Activated naive CD8-positive, alpha-beta T cell treated with anti-CD3 and anti-CD28 coated beads, Interleukin-2, amount 10 ng/mL, durations not matched to agents 7 days and 5 days (primary cell): ENCODE measurements at regions not wholly inside any gene's neighbourhood (a gene's known extent, or its start where the extent isn't known, plus 50 kb on each side); places are given as distances from the start of the nearest gene placed in this dataset.
"Not testable (repeated sequence)": the region's sequence is repeated elsewhere in the genome, so short reads cannot be mapped to it uniquely, and the experiment has no call there.

Experiments
- ATAC-seq: fragments of 150-1000 bp; cut with Tn5 transposase; one replicate; pipeline ENCODE4 v1.10.0; 2021; ENCODE audit warnings: low read depth, moderate library complexity
- POLR2A ChIA-PET: fragments of 350-600 bp; sonication (Branson Sonifier 250); formaldehyde crosslinking; loops from one replicate; lab custom pipeline; 2021; ENCODE audit warnings: antibody characterized with exemption; lab: Charles Lee
- DNase-seq: peaks from one replicate; pipeline ENCODE4 v3.0.0; 2021
- H3K27ac Mint-ChIP-seq: one replicate; pipeline ENCODE4 v1.8.0; 2022; ENCODE audit warnings: mild to moderate bottlenecking, mixed read lengths
- H3K27me3 Mint-ChIP-seq: one replicate; pipeline ENCODE4 v1.8.0; 2022; ENCODE audit warnings: mild to moderate bottlenecking, moderate library complexity, mixed read lengths
- H3K36me3 Mint-ChIP-seq: one replicate; pipeline ENCODE4 v1.8.0; 2021; ENCODE audit warnings: mild to moderate bottlenecking, mixed read lengths
- H3K4me1 Mint-ChIP-seq: one replicate; pipeline ENCODE4 v1.8.0; 2021; ENCODE audit warnings: mixed read lengths
- H3K4me3 Mint-ChIP-seq: one replicate; pipeline ENCODE4 v1.8.0; 2022; ENCODE audit warnings: mild to moderate bottlenecking, moderate library complexity, mixed read lengths
- H3K9me3 Mint-ChIP-seq: one replicate; pipeline ENCODE4 v1.8.0; 2021; ENCODE audit warnings: mixed read lengths

GRCh38 chr2:121063471-121063870, 221.5 kb downstream of the TFCP2L1 start:
- no peak for ATAC-seq
- POLR2A ChIA-PET: no interaction called here
- no peak overlapping the region for H3K4me3 Mint-ChIP-seq
- no peak overlapping the region for H3K27ac Mint-ChIP-seq
- no peaks in the 10 kb centered on the region for H3K36me3 Mint-ChIP-seq
- peaks cover 2% of the 10 kb centered on the region for H3K27me3 Mint-ChIP-seq
- no peak for DNase-seq
- H3K9me3 Mint-ChIP-seq: no peaks in the 10 kb centered on the region
- H3K4me1 Mint-ChIP-seq: no peaks in the 10 kb centered on the region

- POLR2A ChIA-PET: no interaction called here
- DNase-seq: no peak
- ATAC-seq: no peak
- Mint-ChIP-seq H3K27ac (no peak overlapping the region), H3K36me3 (no peaks in the 10 kb centered on the region), H3K9me3 (no peaks in the 10 kb centered on the region), H3K27me3 (peaks cover 2% of the 10 kb centered on the region), H3K4me3 (no peak overlapping the region), H3K4me1 (no peaks in the 10 kb centered on the region)
Measured at GRCh38 chr2:121064186-121064585, 220.8 kb downstream of the TFCP2L1 start.

GRCh38 chr2:121065239-121065638, 219.8 kb downstream of the TFCP2L1 start:
- DNase-seq (no peak), ATAC-seq (no peak)
- Mint-ChIP-seq H3K9me3 (no peaks in the 10 kb centered on the region), H3K4me3 (no peak overlapping the region), H3K36me3 (no peaks in the 10 kb centered on the region), H3K27me3 (peaks cover 2% of the 10 kb centered on the region), H3K4me1 (no peaks in the 10 kb centered on the region), H3K27ac (no peak overlapping the region)
- POLR2A ChIA-PET: no interaction called here

GRCh38 chr2:121066526-121066925, 218.5 kb downstream of the TFCP2L1 start:
- Mint-ChIP-seq H3K4me3 (no peak overlapping the region), H3K4me1 (no peaks in the 10 kb centered on the region), H3K27ac (no peak overlapping the region), H3K27me3 (no peaks in the 10 kb centered on the region), H3K9me3 (no peaks in the 10 kb centered on the region), H3K36me3 (no peaks in the 10 kb centered on the region)
- ATAC-seq: no peak
- DNase-seq: no peak
- POLR2A ChIA-PET: no interaction called here

- Mint-ChIP-seq H3K4me3 (no peak overlapping the region), H3K27me3 (no peaks in the 10 kb centered on the region), H3K4me1 (no peaks in the 10 kb centered on the region), H3K27ac (no peak overlapping the region), H3K36me3 (no peaks in the 10 kb centered on the region), H3K9me3 (no peaks in the 10 kb centered on the region)
- DNase-seq: no peak
- POLR2A ChIA-PET: no interaction called here
- ATAC-seq: no peak
Measured at GRCh38 chr2:121068851-121069250, 216.2 kb downstream of the TFCP2L1 start.

- Mint-ChIP-seq H3K4me1 (no peaks in the 10 kb centered on the region), H3K27me3 (peaks cover 3% of the 10 kb centered on the region), H3K36me3 (no peaks in the 10 kb centered on the region), H3K27ac (no peak overlapping the region), H3K9me3 (no peaks in the 10 kb centered on the region), H3K4me3 (no peak overlapping the region)
- DNase-seq: no peak
- POLR2A ChIA-PET: no interaction called here
- ATAC-seq: no peak
Measured at GRCh38 chr2:121069434-121069969, 215.5 kb downstream of the TFCP2L1 start.

GRCh38 chr2:121070061-121070460, 214.9 kb downstream of the TFCP2L1 start:
- ATAC-seq, H3K27ac Mint-ChIP-seq, POLR2A ChIA-PET, H3K27me3 Mint-ChIP-seq, H3K9me3 Mint-ChIP-seq, H3K4me1 Mint-ChIP-seq, H3K4me3 Mint-ChIP-seq, DNase-seq, H3K36me3 Mint-ChIP-seq: not testable (repeated sequence)

- Mint-ChIP-seq H3K4me1 (peaks cover 3% of the 10 kb centered on the region), H3K36me3 (no peaks in the 10 kb centered on the region), H3K9me3 (no peaks in the 10 kb centered on the region), H3K4me3 (no peak overlapping the region), H3K27me3 (peaks cover 16% of the 10 kb centered on the region), H3K27ac (no peak overlapping the region)
- DNase-seq (peak; percentile 68), ATAC-seq (peak; percentile 43)
- POLR2A ChIA-PET: no interaction called here
Measured at GRCh38 chr2:121071034-121071504, 213.9 kb downstream of the TFCP2L1 start.

GRCh38 chr2:121072784-121073183, 212.2 kb downstream of the TFCP2L1 start:
- no peak overlapping the region for H3K27ac Mint-ChIP-seq
- ATAC-seq (no peak), DNase-seq (no peak)
- no peaks in the 10 kb centered on the region for H3K36me3 Mint-ChIP-seq
- no peak overlapping the region for H3K4me3 Mint-ChIP-seq
- peaks cover 23% of the 10 kb centered on the region for H3K27me3 Mint-ChIP-seq
- no peaks in the 10 kb centered on the region for H3K9me3 Mint-ChIP-seq
- H3K4me1 Mint-ChIP-seq: peaks cover 5% of the 10 kb centered on the region
- POLR2A ChIA-PET: no interaction called here

- DNase-seq (no peak), ATAC-seq (no peak)
- peaks cover 23% of the 10 kb centered on the region for H3K27me3 Mint-ChIP-seq
- no peaks in the 10 kb centered on the region for H3K36me3 Mint-ChIP-seq
- no peak overlapping the region for H3K27ac Mint-ChIP-seq
- H3K4me1 Mint-ChIP-seq: peaks cover 5% of the 10 kb centered on the region
- POLR2A ChIA-PET: no interaction called here
- H3K9me3 Mint-ChIP-seq: no peaks in the 10 kb centered on the region
- no peak overlapping the region for H3K4me3 Mint-ChIP-seq
Measured at GRCh38 chr2:121073320-121074210, 211.4 kb downstream of the TFCP2L1 start.

- no peak for ATAC-seq
- Mint-ChIP-seq H3K9me3 (no peaks in the 10 kb centered on the region), H3K36me3 (no peaks in the 10 kb centered on the region), H3K4me1 (peaks cover 5% of the 10 kb centered on the region), H3K27ac (no peak overlapping the region), H3K27me3 (peaks cover 23% of the 10 kb centered on the region), H3K4me3 (no peak overlapping the region)
- POLR2A ChIA-PET: no interaction called here
- DNase-seq: no peak
Measured at GRCh38 chr2:121074293-121074932, 210.6 kb downstream of the TFCP2L1 start.

GRCh38 chr2:121075006-121075551, 209.9 kb downstream of the TFCP2L1 start:
- Mint-ChIP-seq H3K27me3 (peaks cover 23% of the 10 kb centered on the region), H3K27ac (no peak overlapping the region), H3K36me3 (no peaks in the 10 kb centered on the region), H3K4me1 (peaks cover 5% of the 10 kb centered on the region), H3K9me3 (no peaks in the 10 kb centered on the region), H3K4me3 (no peak overlapping the region)
- DNase-seq (no peak), ATAC-seq (peak; percentile 27)
- POLR2A ChIA-PET: no interaction called here

GRCh38 chr2:121075641-121076497, 209.1 kb downstream of the TFCP2L1 start:
- H3K36me3 Mint-ChIP-seq: no peaks in the 10 kb centered on the region
- ATAC-seq (no peak), DNase-seq (no peak)
- POLR2A ChIA-PET: no interaction called here
- H3K4me3 Mint-ChIP-seq: no peak overlapping the region
- H3K27ac Mint-ChIP-seq: no peak overlapping the region
- H3K9me3 Mint-ChIP-seq: no peaks in the 10 kb centered on the region
- peaks cover 23% of the 10 kb centered on the region for H3K27me3 Mint-ChIP-seq
- peaks cover 5% of the 10 kb centered on the region for H3K4me1 Mint-ChIP-seq
